CD4-positive, alpha-beta T cell (primary cell): ENCODE measurements at regions not wholly inside any gene's neighbourhood (a gene's known extent, or its start where the extent isn't known, plus 50 kb on each side); places are given as distances from the start of the nearest gene placed in this dataset.

Experiments used
- ATAC-seq: fragments of 200-7000 bp; cut with Tn5 transposase; one replicate; pipeline ENCODE4 v1.10.0; 2022; ENCODE audit warnings: mild to moderate bottlenecking; ENCODE audit not compliant: poor library complexity
- CTCF ChIA-PET: fragments of 350-600 bp; sonication (Branson Sonifier 250); formaldehyde crosslinking; loops from one replicate; lab custom pipeline; 2021; ENCODE audit warnings: antibody characterized with exemption, inconsistent platforms; lab: Charles Lee
- POLR2A ChIA-PET: fragments of 350-600 bp; sonication (Branson Sonifier 250); formaldehyde crosslinking; loops from one replicate; lab custom pipeline; 2021; ENCODE audit warnings: antibody characterized with exemption, inconsistent platforms; lab: Charles Lee
- DNase-seq, 14 experiments: peaks; one replicate each; pipeline ENCODE4 v3.0.0-alpha.2; 2013 to 2020; ENCODE audit warnings: mixed read lengths in 2 of 14
- H3K27ac ChIP-seq, 2 donors: one replicate each; pipeline versions ENCODE4 v1.5.1 to v1.7.0; 2013; ENCODE audit warnings: low read length in 2 of 2, low read depth in 1 of 2, mild to moderate bottlenecking in 1 of 2
- H3K27me3 ChIP-seq, 2 experiments: 1 replicate in 1 of 2; 2 replicates in 1 of 2; pipeline versions ENCODE4 v1.6.1 to v1.7.0; 2013; ENCODE audit warnings: low read length in 2 of 2, control low read depth in 1 of 2, mild to moderate bottlenecking in 1 of 2, moderate library complexity in 1 of 2; ENCODE audit not compliant: insufficient read depth in 2 of 2, control insufficient read depth in 1 of 2
- H3K36me3 ChIP-seq: one replicate; pipeline ENCODE4 v1.6.1; 2013; ENCODE audit warnings: low read length, control low read depth; ENCODE audit not compliant: insufficient read depth
- H3K4me1 ChIP-seq: one replicate; pipeline ENCODE4 v1.6.1; 2013; ENCODE audit warnings: low read length, control low read depth; ENCODE audit not compliant: insufficient read depth
- H3K4me3 ChIP-seq: one replicate; pipeline ENCODE4 v1.5.1; 2013; ENCODE audit warnings: mild to moderate bottlenecking, low read length, moderate library complexity
- H3K9me3 ChIP-seq, 2 experiments: 1 replicate in 1 of 2; 2 replicates in 1 of 2; pipeline versions ENCODE4 v1.6.1 to v1.7.0; 2013; ENCODE audit warnings: low read length in 2 of 2, mild to moderate bottlenecking in 2 of 2, control low read depth in 1 of 2, moderate library complexity in 1 of 2; ENCODE audit not compliant: control insufficient read depth in 1 of 2, insufficient read depth in 1 of 2
- H3K27ac Mint-ChIP-seq: one replicate; pipeline ENCODE4 v1.8.0; 2020; ENCODE audit warnings: mixed read lengths
- H3K27me3 Mint-ChIP-seq: one replicate; pipeline ENCODE4 v1.8.0; 2021; ENCODE audit warnings: mixed read lengths
- H3K36me3 Mint-ChIP-seq: one replicate; pipeline ENCODE4 v1.8.0; 2021; ENCODE audit warnings: low read depth, mixed read lengths
- H3K4me1 Mint-ChIP-seq: one replicate; pipeline ENCODE4 v1.8.0; 2021; ENCODE audit warnings: low read depth, mixed read lengths
- H3K4me3 Mint-ChIP-seq: one replicate; pipeline ENCODE4 v1.8.0; 2020; ENCODE audit warnings: mild to moderate bottlenecking, mixed read lengths
- H3K9me3 Mint-ChIP-seq: one replicate; pipeline ENCODE4 v1.8.0; 2020; ENCODE audit warnings: mixed read lengths
- intact Hi-C, 2 experiments: fragments of 100-400 bp; cut with DNase I in 1 of 2; cut with micrococcal nuclease in 1 of 2; formaldehyde crosslinking; loops; one replicate each; pipeline versions ENCODE4 v1.15.1 to v1.9.0; 2023 to 2025; cut with DNase I, micrococcal nuclease
- TF ChIP-seq, protein P1 (sequence below): fragments of 200-600 bp; IDR thresholded peaks from one replicate; pipeline ENCODE4 v1.8.0; 2022; ENCODE audit warnings: antibody characterized with exemption, mild to moderate bottlenecking

DNA sequence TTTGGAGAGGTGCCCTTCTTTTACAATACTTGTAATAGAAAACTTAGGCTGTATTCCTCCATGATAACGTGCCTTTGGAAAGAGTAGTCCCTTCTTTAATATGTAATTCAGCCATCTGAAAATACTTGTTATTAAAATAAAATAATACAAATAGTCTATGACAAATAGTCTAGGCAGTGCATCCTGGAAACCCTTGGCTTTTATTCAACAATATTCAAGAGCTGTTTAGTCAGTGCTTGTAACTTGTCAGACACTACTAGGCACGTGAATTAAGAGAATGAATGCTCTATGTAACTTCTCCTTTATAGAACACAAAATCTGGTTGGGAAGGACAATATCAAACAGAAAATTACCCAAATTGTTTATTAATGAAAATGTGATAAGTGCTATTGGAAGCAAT lies 388.2 kb downstream of the MTX2 start:
- peaks cover 5% of the 10 kb centered on the region for H3K4me1 Mint-ChIP-seq
- Histone ChIP-seq H3K4me1 (peaks cover 3% of the 10 kb centered on the region), H3K27ac (no peak overlapping the region), H3K27me3 (peaks cover 0 to 32% of the 10 kb centered on the region in 2 experiments), H3K4me3 (no peak overlapping the region), H3K9me3 (no peaks in the 10 kb centered on the region), H3K36me3 (no peaks in the 10 kb centered on the region)
- DNase-seq (no peak), ATAC-seq (no peak)
- intact Hi-C loops, result loop anchor here (10.0 kb wide), 1 partner anchor 487 kb away; no protein-coding TSS in a partner anchor
- ChIA-PET CTCF (no interaction called here), POLR2A (no interaction called here)
- H3K9me3 Mint-ChIP-seq, result no peaks in the 10 kb centered on the region
- TF ChIP-seq, protein P1, sequence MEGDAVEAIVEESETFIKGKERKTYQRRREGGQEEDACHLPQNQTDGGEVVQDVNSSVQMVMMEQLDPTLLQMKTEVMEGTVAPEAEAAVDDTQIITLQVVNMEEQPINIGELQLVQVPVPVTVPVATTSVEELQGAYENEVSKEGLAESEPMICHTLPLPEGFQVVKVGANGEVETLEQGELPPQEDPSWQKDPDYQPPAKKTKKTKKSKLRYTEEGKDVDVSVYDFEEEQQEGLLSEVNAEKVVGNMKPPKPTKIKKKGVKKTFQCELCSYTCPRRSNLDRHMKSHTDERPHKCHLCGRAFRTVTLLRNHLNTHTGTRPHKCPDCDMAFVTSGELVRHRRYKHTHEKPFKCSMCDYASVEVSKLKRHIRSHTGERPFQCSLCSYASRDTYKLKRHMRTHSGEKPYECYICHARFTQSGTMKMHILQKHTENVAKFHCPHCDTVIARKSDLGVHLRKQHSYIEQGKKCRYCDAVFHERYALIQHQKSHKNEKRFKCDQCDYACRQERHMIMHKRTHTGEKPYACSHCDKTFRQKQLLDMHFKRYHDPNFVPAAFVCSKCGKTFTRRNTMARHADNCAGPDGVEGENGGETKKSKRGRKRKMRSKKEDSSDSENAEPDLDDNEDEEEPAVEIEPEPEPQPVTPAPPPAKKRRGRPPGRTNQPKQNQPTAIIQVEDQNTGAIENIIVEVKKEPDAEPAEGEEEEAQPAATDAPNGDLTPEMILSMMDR, result no peak
- no peaks in the 10 kb centered on the region for H3K36me3 Mint-ChIP-seq
- H3K27ac Mint-ChIP-seq, result no peak overlapping the region
- no peak overlapping the region for H3K4me3 Mint-ChIP-seq
- peaks cover 82% of the 10 kb centered on the region for H3K27me3 Mint-ChIP-seq

GRCh38 chr2:176658708-176659107 lies 389.5 kb downstream of the MTX2 start:
- H3K9me3 Mint-ChIP-seq, result no peaks in the 10 kb centered on the region
- Histone ChIP-seq H3K36me3 (no peaks in the 10 kb centered on the region), H3K4me3 (no peak overlapping the region), H3K27me3 (peaks cover 0 to 37% of the 10 kb centered on the region in 2 experiments), H3K4me1 (peaks cover 1% of the 10 kb centered on the region), H3K27ac (no peak overlapping the region), H3K9me3 (no peaks in the 10 kb centered on the region)
- H3K27ac Mint-ChIP-seq, result no peak overlapping the region
- no peak for DNase-seq
- H3K4me1 Mint-ChIP-seq, result peaks cover 3% of the 10 kb centered on the region
- no peak overlapping the region for H3K4me3 Mint-ChIP-seq
- intact Hi-C loops, result loop anchor here (10.0 kb wide), 1 partner anchor 486 kb away; no protein-coding TSS in a partner anchor
- POLR2A ChIA-PET, result no interaction called here
- no peaks in the 10 kb centered on the region for H3K36me3 Mint-ChIP-seq
- H3K27me3 Mint-ChIP-seq, result peaks cover 84% of the 10 kb centered on the region
- TF ChIP-seq, protein P1, result no peak
- CTCF ChIA-PET, result no interaction called here
- no peak for ATAC-seq

DNA sequence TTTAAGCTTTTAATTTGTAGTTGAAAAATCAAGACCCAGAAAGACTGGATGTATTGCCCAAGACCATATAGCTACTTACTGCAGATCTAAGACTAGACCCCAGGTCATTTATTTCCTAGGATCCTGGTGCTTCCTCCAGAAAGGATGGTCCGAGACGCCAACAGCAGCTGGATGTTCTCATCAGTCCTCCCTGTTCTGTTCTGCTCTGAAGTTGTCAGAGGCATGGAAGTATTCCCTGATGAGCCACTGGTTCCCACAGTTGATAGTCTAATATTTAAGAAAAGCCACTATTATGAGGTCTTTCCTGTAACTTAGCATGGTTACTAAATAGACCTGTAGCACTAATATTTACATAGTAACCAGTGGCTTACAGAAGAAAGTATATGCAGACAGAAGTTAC lies 393.5 kb downstream of the MTX2 start:
- Histone ChIP-seq H3K27me3 (peaks cover 0 to 28% of the 10 kb centered on the region in 2 experiments), H3K4me3 (no peak overlapping the region), H3K36me3 (no peaks in the 10 kb centered on the region), H3K27ac (no peak overlapping the region), H3K4me1 (no peaks in the 10 kb centered on the region), H3K9me3 (no peaks in the 10 kb centered on the region)
- H3K9me3 Mint-ChIP-seq, result no peaks in the 10 kb centered on the region
- CTCF ChIA-PET, result no interaction called here
- TF ChIP-seq, protein P1, result no peak
- POLR2A ChIA-PET, result no interaction called here
- no peak overlapping the region for H3K27ac Mint-ChIP-seq
- H3K4me1 Mint-ChIP-seq, result no peaks in the 10 kb centered on the region
- H3K4me3 Mint-ChIP-seq, result no peak overlapping the region
- ATAC-seq, result no peak
- intact Hi-C loops, result no loop called here
- no peak for DNase-seq
- no peaks in the 10 kb centered on the region for H3K36me3 Mint-ChIP-seq
- H3K27me3 Mint-ChIP-seq, result peaks cover 75% of the 10 kb centered on the region
